Activated effector memory CD4-positive, alpha-beta T cell treated with anti-CD3 and anti-CD28 coated beads, Interleukin-2, amount 50 U/mL, for 16 hours (primary cell): ENCODE measurements at regions not wholly inside any gene's neighbourhood (a gene's known extent, or its start where the extent isn't known, plus 50 kb on each side); places are given as distances from the start of the nearest gene placed in this dataset.
"Not testable (repeated sequence)": the region's sequence is repeated elsewhere in the genome, so short reads cannot be mapped to it uniquely, and the experiment has no call there.

Experiments
- DNase-seq: peaks from one replicate; pipeline ENCODE4 v3.0.0-alpha.2; 2020

- DNase-seq = no peak
Measured at GRCh38 chr4:184335520-184335919, 117.8 kb upstream of the ENPP6 start.

- DNase-seq = not testable (repeated sequence)
Measured at GRCh38 chr4:184333446-184333845, 115.8 kb upstream of the ENPP6 start.

GRCh38 chr4:184331268-184331995 lies 113.8 kb upstream of the ENPP6 start:
- no peak for DNase-seq

- DNase-seq = not testable (repeated sequence)
Measured at GRCh38 chr4:184330517-184331094, 112.9 kb upstream of the ENPP6 start.

- DNase-seq = no peak
Measured at GRCh38 chr4:184329659-184330400, 112.2 kb upstream of the ENPP6 start.

- no peak for DNase-seq
Measured at GRCh38 chr4:184329235-184329634, 111.6 kb upstream of the ENPP6 start.

- no peak for DNase-seq
Measured at GRCh38 chr4:184328022-184328736, 110.5 kb upstream of the ENPP6 start.

GRCh38 chr4:184324939-184325477 lies 107.3 kb upstream of the ENPP6 start:
- DNase-seq = no peak

GRCh38 chr4:184322328-184323025 lies 104.8 kb upstream of the ENPP6 start:
- DNase-seq = no peak

GRCh38 chr4:184320631-184321030 lies 103.0 kb upstream of the ENPP6 start:
- no peak for DNase-seq

- no peak for DNase-seq
Measured at GRCh38 chr4:184318852-184319251, 101.2 kb upstream of the ENPP6 start.

GRCh38 chr4:184317234-184317918 lies 99.7 kb upstream of the ENPP6 start:
- DNase-seq = no peak

- no peak for DNase-seq
Measured at GRCh38 chr4:184316821-184317220, 99.1 kb upstream of the ENPP6 start.

GRCh38 chr4:184315675-184316359 lies 98.1 kb upstream of the ENPP6 start:
- no peak for DNase-seq

- no peak for DNase-seq
Measured at GRCh38 chr4:184313702-184314659, 96.3 kb upstream of the ENPP6 start.

GRCh38 chr4:184313058-184313581 lies 95.4 kb upstream of the ENPP6 start:
- DNase-seq = no peak

- no peak for DNase-seq
Measured at GRCh38 chr4:184312126-184312525, 94.5 kb upstream of the ENPP6 start.

- DNase-seq = no peak
Measured at GRCh38 chr4:184310881-184311709, 93.4 kb upstream of the ENPP6 start.

GRCh38 chr4:184310171-184310567 lies 92.5 kb upstream of the ENPP6 start:
- peak; percentile 74 for DNase-seq
